HepG2 (cell line): ENCODE measurements at regions not wholly inside any gene's neighbourhood (a gene's known extent, or its start where the extent isn't known, plus 50 kb on each side); places are given as distances from the start of the nearest gene placed in this dataset.

Source experiments
- ATAC-seq: fragments of 200-7000 bp; cut with Tn5 transposase; 3 replicates; pipeline ENCODE4 v1.9.1; 2020; ENCODE audit warnings: mild to moderate bottlenecking, moderate library complexity
- BruUV-seq: library from RNA; stranded (reverse); fragments of 400-500 nt; replicated peaks from 2 replicates; lab custom pipeline; 2021; lab: Mats Ljungman, UMichigan
- CTCF ChIA-PET: fragments of 300-600 bp; formaldehyde crosslinking; extraction: SDS; loops from one replicate; lab custom pipeline; 2021; ENCODE audit warnings: low total read pairs, inconsistent platforms, low intra/inter-chr PET ratio; lab: Yijun Ruan, JAX
- POLR2A ChIA-PET: fragments of 350-600 bp; sonication (Branson Sonifier 250); formaldehyde crosslinking; loops from one replicate; lab custom pipeline; 2020; ENCODE audit warnings: antibody characterized with exemption, inconsistent platforms; lab: Yijun Ruan, JAX
- DNase-seq: peaks from one replicate; pipeline ENCODE4 v3.0.0-alpha.2; 2015; ENCODE audit warnings: low spot score
- FAIRE-seq: peaks from 3 replicates; lab custom pipeline; 2011; peaks lifted over from hg19 to GRCh38; lab: Jason Lieb, UNC
- H2AFZ ChIP-seq: one replicate; pipeline ENCODE4 v1.6.1; 2011; ENCODE audit warnings: low read length, inconsistent platforms
- H3K27ac ChIP-seq: fragments of 300-600 bp; 3 replicates; pipeline ENCODE4 v1.8.0; 2011; ENCODE audit warnings: mixed run types, mild to moderate bottlenecking, mixed read lengths, low read length, inconsistent platforms; ENCODE audit not compliant: insufficient read depth; ENCODE audit errors: extremely low read length
- H3K27me3 ChIP-seq, 2 experiments: fragments of 200-600 bp in 1 of 2; 2 replicates in 1 of 2; 3 replicates in 1 of 2; pipeline versions ENCODE4 v1.6.0 to v1.8.0; 2011; ENCODE audit warnings: low read length in 2 of 2, mild to moderate bottlenecking in 2 of 2, moderate library complexity in 2 of 2, inconsistent platforms in 1 of 2; ENCODE audit not compliant: insufficient read depth in 2 of 2, control insufficient read depth in 1 of 2
- H3K36me3 ChIP-seq, 2 experiments: fragments of 200-600 bp in 1 of 2; replicated peaks in 1 of 2; 2 replicates in 1 of 2; 3 replicates in 1 of 2; pipeline versions ENCODE4 v1.5.1 to v1.8.0; 2011; ENCODE audit warnings: low read length in 2 of 2, inconsistent platforms in 1 of 2; ENCODE audit not compliant: insufficient read depth in 2 of 2, control insufficient read depth in 1 of 2
- H3K4me1 ChIP-seq: 2 replicates; pipeline ENCODE4 v1.5.1; 2012; ENCODE audit warnings: low read length, inconsistent platforms; ENCODE audit not compliant: insufficient read depth
- H3K4me2 ChIP-seq: 2 replicates; pipeline ENCODE4 v1.6.0; 2011; ENCODE audit warnings: low read depth, low read length, inconsistent platforms
- H3K4me3 ChIP-seq, 3 experiments: fragments of 200-600 bp in 1 of 3; sonication (generic), shearing (Covaris generic) in 1 of 3; replicated peaks in 1 of 3; 2 replicates each; pipeline ENCODE4 v1.5.1; 2011 to 2016; ENCODE audit warnings: low read length in 3 of 3, inconsistent platforms in 2 of 3, low read depth in 2 of 3, mild to moderate bottlenecking in 2 of 3, control low read depth in 1 of 3, mixed read lengths in 1 of 3; ENCODE audit not compliant: insufficient read depth in 1 of 3
- H3K79me2 ChIP-seq: one replicate; pipeline ENCODE4 v1.6.1; 2011; ENCODE audit warnings: low read length, inconsistent platforms; ENCODE audit not compliant: insufficient read depth
- H3K9ac ChIP-seq: 2 replicates; pipeline ENCODE4 v1.6.0; 2011; ENCODE audit warnings: mild to moderate bottlenecking, low read depth, low read length, inconsistent platforms; ENCODE audit not compliant: insufficient read depth
- H3K9me3 ChIP-seq: 2 replicates; pipeline ENCODE4 v1.5.1; 2012; ENCODE audit warnings: mild to moderate bottlenecking, low read length
- H4K20me1 ChIP-seq: 2 replicates; pipeline ENCODE4 v1.6.0; 2011; ENCODE audit warnings: inconsistent platforms, mild to moderate bottlenecking, low read length, moderate library complexity; ENCODE audit not compliant: insufficient read depth
- CEBPZ ChIP-seq: IDR thresholded peaks from 2 replicates; pipeline ENCODE4 v1.6.1; 2012; ENCODE audit warnings: low read length, improper control_type of control experiment
- MTA1 ChIP-seq: sonication (generic); formaldehyde crosslinking; IDR thresholded peaks from 2 replicates; pipeline ENCODE4 v1.4.0; 2020; ENCODE audit warnings: missing genetic modification reagents, mild to moderate bottlenecking, borderline replicate concordance
- MYNN ChIP-seq: sonication (generic); formaldehyde crosslinking; IDR thresholded peaks from 2 replicates; pipeline ENCODE4 v1.4.0; 2020; ENCODE audit warnings: mild to moderate bottlenecking, low read depth, missing genetic modification reagents
- NAIF1 ChIP-seq: sonication (generic); formaldehyde crosslinking; IDR thresholded peaks from 2 replicates; pipeline ENCODE4 v1.5.0; 2020; ENCODE audit warnings: mild to moderate bottlenecking, missing genetic modification reagents, borderline replicate concordance
- ZNF619 ChIP-seq: sonication (generic); formaldehyde crosslinking; IDR thresholded peaks from 2 replicates; pipeline ENCODE4 v1.4.0; 2020; ENCODE audit warnings: mild to moderate bottlenecking, missing genetic modification reagents
- ZNF646 ChIP-seq: sonication (generic); formaldehyde crosslinking; IDR thresholded peaks from 2 replicates; pipeline ENCODE4 v1.9.0; 2021; ENCODE audit warnings: mild to moderate bottlenecking, missing genetic modification reagents
- ZNF687 ChIP-seq: sonication (generic); formaldehyde crosslinking; IDR thresholded peaks from 2 replicates; pipeline ENCODE4 v1.5.1; 2020; ENCODE audit warnings: mild to moderate bottlenecking, missing genetic modification reagents, moderate library complexity
- WGBS: methylation state at CpG from one replicate; pipeline ENCODE4 v1.1.6; 2017; ENCODE audit warnings: low lambda C conversion rate; 5-methylcytosine and 5-hydroxymethylcytosine counted together
- in situ Hi-C: cut with HindIII; loops from 2 replicates; pipeline ENCODE4 v1.10.0; 2017; ENCODE audit warnings: low pct_unique_long_range_greater_than_20kb; ENCODE audit not compliant: extremely low pct_ligation_motif_present
- intact Hi-C: fragments of 100-400 bp; cut with micrococcal nuclease; formaldehyde crosslinking; loops from one replicate; pipeline ENCODE4 v1.10.0; 2022; ENCODE audit not compliant: unreplicated experiment

- CTCF ChIA-PET = no interaction called here
- POLR2A ChIA-PET = no interaction called here
- in situ Hi-C loops (no loop called here), intact Hi-C loops (loop anchor here (10.0 kb wide), 1 partner anchor 355 kb away; the partner anchor contains the start of gene GASK1B)
- H3K4me1 ChIP-seq = peaks cover 23% of the 10 kb centered on the region
- no peaks in the 10 kb centered on the region for H3K27me3 ChIP-seq
- no peaks in the 10 kb centered on the region for H3K36me3 ChIP-seq
- no peak for FAIRE-seq
- H3K27ac ChIP-seq = no peak overlapping the region
- no TSS peak for BruUV-seq
- H3K4me3 ChIP-seq = no peak overlapping the region; a peak in 1 of 6 replicates
- H3K9me3 ChIP-seq = no peaks in the 10 kb centered on the region
- no peaks in the 10 kb centered on the region for H4K20me1 ChIP-seq
- no peaks in the 10 kb centered on the region for H3K79me2 ChIP-seq
- no peak overlapping the region for H2AFZ ChIP-seq
- 67% methylated on average over 17 of the region's 20 CpGs for WGBS
- 0 out of 2 replicates have a peak overlapping the region, but pooled peaks have one; percentile 14 for H3K4me2 ChIP-seq
- no peak for DNase-seq
- ATAC-seq = peak; percentile 62
- no peak overlapping the region for H3K9ac ChIP-seq
- peak; percentile 14; the same call in 1 of the 2 replicates for TF ChIP-seq ZNF687 (CRISPR knock-in tag)
- no peak for TF ChIP-seq NAIF1
- TF ChIP-seq MTA1 (CRISPR knock-in tag) = no peak; the same call in 1 of the 2 replicates
- TF ChIP-seq ZNF646 (CRISPR knock-in tag) = peak; percentile 14; the same call in 1 of the 2 replicates
- TF ChIP-seq CEBPZ = no peak
- TF ChIP-seq MYNN (CRISPR knock-in tag) = no peak
- TF ChIP-seq ZNF619 (CRISPR knock-in tag) = no peak
Measured at GRCh38 chr4:157819693-157820464, 352.9 kb downstream of the GASK1B start.
